Inferior parietal cortex (tissue), 1 donor: ENCODE measurements at regions not wholly inside any gene's neighbourhood (a gene's known extent, or its start where the extent isn't known, plus 50 kb on each side); places are given as distances from the start of the nearest gene placed in this dataset.
A peak's percentile ranks its signal among the peaks of the same experiment; 100 is the strongest.
"Not testable (repeated sequence)": the region's sequence is repeated elsewhere in the genome, so short reads cannot be mapped to it uniquely, and the experiment has no call there.

Source experiments
- DNase-seq: peaks from one replicate; pipeline ENCODE4 v3.0.0-alpha.2; 2016; ENCODE audit errors: extremely low spot score

DNA sequence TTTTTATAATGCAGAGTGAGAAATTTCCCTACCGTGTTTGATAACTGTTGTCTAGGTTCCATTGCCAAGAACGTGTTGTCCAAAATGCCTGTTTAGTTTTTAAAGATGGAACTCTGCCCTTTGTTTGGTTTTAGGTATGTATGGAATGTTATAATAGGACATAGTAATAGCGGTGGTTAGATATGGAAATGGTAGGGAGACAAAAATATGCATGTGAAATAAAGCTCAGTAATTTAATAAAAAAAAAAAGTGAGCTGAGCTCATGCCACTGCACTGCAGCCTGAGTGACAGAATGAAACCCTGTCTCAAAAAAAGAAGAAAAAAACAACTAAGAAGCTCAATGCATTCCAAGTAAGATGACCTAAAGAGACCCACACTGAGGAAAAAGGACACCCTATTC lies 72.9 kb downstream of the ZNF783 start:
- DNase-seq: no peak

DNA sequence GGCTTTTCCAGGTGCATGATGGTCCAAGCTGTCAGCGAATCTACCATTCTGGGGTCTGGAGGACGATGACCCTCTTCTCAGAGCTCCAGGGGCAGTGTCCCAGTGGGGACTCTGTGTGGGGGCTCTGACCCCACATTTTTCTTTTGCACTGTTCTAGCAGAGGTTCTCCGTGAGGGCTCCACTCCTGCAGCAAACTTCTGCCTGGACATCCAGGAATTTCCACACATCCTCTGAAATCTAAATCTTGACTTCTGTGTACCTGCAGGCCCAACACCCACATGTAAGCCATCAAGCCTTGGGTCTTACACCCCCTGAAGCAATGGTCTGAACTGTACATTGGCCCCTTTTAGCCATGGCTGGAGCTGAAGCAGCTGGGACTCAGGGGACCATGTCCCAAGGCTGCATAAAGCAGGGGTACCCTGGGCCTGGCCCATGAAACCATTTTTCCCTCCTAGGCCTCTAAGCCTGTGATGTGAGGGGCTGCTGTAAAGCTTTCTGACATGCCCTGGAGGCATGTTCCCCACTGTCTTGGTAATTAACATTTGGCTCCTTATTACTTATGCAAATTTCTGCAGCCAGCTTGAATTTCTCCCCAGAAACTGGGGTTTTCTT lies 86.9 kb downstream of the ZNF783 start:
- DNase-seq: no peak

DNA sequence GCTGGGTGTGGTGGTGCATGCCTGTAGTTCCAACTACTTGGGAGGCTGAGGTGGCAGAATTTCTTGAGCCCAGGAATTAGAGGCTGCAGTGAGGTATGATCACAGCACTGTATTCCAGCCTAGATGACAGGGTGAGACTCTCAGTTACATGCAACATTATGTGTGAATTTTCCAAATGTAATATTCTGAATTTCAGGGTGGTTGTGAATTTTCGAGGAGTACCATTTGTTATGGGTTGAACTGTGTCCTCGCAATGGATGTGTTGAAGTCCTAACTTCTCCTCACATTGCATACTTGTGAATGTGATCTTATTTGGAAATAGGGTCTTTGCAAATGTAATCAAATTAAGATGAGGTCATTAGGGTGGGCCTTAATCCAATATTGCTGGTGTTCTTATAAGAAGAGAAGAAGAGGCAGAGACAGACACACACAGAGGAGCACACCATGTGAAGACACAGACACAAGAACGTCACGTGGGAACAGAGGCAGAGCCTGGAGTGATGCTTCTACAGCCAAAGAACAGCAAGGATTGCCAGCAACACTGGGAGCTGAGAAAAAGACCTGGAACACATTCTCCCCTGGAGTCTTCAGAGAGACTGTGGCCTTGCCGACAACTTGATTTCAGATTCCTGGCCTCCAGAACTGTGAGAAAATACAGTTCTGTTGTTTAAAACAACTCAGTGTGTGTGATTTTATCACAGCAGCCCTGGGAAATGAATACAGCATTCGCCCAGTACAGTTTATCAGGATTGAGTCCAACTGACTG lies 91.9 kb downstream of the ZNF783 start:
- peak; percentile 18 for DNase-seq

DNA sequence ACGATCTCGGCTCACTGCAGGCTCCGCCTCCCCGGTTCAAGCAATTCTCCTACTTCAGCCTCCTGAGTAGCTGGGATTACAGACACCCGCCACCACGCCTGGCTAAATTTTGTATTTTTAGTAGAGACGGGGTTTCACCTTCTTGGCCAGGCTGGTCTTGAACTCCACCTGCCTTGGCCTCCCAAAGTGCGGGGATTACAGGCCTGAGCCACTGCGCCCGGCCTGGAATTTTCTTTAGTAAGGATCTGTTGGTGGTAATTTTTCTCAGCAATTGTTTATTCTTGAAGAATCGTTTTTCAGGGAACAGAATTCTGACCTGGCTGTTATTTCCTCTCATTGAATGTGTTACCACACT lies 93.0 kb downstream of the ZNF783 start:
- DNase-seq: not testable (repeated sequence)

DNA sequence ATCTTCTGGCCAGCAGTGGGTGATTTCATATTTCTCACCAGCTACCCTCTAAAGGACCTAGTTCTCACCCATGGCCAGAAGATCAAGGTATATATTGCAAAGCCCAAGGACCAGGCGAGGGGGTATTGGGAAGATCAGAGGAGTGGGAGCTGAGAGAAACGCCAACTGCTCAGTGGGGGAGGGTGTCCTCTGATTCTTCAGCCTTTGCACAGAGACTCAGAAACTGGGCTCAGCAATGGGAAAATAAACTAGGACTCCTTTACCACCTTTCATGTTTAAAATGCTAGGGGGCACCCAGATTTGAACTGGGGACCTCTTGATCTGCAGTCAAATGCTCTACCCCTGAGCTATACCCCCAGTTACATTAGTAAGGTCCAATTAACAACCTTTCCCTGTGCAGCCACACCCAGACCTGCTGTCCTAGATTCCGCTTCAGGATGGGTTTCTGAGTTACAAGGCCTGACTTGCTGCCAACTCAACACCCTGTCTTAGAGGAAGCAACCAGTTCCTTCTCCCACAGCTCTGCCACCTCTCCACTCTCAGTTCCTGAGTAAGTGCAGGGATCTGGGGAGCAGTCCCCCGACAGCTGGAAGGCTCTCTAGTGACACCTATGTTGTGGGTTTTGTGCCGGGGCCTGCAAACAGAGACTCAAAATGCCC lies 93.5 kb downstream of the ZNF783 start:
- DNase-seq: no peak

DNA sequence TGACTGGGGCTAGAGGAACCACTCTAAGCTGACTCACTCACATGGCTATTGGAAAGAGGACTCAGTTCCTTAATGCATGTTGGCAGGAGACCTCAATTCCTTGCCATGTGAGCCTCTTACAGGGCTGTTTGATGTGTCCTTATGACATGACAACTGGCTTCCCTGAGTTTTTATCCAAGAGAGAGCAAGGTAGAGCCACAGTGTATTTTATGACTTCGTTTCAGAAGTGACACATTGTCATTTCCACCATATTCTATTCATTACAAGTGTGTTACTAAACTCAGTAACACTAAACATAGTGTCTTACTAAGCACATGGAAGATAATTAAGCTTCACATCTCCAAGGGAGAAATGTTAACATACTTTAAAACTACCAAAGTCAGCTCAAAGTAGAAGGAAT lies 98.2 kb downstream of the ZNF777 start:
- DNase-seq: no peak

DNA sequence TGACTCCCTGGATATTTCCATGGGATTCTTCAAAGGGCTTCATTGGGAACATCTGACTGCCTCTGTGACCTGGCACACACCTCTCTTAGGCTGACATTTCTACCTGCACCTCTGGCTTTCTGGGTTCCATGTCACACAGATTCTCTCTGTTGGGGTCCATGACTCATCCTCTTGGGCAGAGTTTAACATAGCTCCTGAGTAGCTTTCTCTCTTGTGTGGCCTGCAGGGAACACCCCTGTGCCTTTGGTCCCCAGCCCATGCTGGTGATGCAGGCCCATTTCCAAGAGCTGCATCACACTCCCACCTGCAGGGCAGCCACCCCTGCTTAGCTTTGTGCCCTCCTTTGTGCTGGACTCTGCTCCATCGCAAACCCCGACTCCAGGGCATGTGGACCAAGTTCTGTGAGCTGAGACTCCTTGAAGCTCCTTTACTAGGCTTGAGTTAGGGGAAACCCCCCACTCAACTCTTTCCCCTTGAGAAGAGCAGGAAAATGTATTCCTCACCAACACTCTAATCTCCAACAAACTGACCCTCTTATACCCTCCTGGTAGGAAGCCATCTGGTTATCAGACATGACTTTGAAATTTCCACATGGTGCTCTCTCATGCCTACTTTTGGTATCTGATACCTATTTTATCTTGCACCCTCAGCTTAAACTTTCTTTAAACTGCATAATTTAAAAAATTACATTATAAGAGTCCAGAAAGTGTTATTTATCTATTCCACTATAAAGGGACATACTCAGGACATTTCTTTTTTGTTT lies 93.3 kb downstream of the ZNF777 start:
- no peak for DNase-seq

DNA sequence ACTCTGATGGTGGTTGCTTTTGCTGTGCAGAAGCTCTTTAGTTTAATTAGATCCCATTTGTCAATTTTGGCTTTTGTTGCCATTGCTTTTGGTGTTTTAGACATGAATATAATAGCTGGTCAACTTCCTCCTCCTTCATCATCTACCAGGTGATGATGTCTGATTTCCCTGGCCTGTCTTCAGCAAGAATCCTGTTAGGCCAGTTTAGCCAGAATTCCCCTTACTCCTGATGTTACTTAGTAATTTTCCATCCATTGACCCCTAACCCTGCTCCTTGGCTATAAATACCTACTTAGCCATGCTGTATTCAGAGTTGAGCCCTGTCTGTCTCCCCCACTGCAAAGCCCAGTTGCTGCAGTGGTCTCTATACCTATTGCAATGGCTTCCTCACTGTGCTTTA lies 91.4 kb downstream of the ZNF777 start:
- DNase-seq: no peak

DNA sequence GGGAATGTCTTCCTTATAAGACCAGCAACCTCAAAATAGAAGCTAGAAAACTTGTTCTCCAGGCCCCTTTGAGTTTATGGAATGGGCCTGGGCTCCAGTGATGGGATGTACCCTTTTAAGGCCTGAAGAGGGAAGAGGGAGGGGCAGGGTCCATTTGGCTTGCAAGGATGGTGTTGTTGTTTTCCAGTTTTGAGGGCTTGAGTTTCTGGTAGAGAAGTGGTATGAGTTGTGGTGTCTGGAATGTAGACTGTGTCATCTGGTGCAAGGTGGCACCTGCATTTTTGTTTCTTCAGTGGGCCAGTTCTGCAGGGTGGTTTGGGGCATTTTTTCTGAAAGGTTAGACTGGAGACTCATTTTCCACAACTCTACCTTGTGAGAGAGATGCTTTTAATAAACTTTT lies 90.1 kb downstream of the ZNF777 start:
- no peak for DNase-seq

DNA sequence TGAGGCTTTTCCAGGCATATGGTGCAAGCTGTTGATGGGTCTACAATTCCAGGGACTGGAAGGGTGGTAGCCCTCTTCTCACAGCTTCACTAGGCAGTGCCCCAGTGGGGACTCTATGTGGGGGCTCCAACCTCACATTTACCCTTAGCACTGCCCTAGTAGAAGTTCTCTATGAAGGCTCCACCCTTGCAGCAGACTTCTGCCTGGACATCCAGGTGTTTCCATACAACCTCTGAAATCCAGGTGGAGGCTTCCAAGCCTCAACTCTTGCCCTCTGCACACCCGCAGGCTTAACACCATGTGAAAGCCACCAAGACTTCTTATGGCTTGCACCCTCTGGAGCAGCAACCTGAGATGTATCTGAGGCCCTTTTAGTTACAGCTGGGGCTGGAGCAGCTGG lies 87.8 kb downstream of the ZNF777 start:
- DNase-seq: no peak

DNA sequence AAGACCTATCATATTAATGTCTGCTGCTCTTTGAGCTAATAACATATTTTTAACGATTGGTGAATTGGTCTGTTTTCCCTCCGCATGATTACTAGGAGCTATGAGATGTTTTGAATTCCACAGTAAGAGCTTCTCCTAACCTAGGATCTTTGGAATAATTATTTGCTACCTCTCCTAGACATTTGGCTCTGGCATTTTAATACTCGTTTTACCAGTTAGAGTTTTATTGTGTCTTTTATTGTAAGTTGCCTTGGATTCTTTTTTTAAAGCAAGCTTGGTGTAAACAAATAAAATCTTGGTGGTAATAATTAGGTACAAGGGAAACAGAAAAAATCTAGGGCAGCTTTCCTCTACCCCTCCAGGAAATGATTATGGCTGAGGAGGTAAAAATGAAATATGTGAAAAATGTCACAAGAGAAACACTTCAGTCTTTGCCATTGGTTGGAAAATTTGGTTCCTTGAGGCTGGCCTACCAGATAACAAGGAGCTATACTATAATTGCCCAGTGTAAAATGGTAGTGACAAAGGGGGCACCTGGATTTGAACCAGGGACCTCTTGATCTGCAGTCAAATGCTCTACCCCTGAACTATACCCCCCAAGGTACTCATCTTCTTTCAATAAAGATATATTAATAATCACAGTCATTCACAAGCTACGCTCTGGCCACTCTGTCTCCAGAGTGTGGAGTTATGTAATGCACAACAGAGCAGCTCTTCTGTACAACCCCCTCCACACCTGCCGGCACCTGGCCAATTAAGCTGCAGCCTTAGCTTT lies 85.4 kb downstream of the ZNF777 start:
- no peak for DNase-seq

DNA sequence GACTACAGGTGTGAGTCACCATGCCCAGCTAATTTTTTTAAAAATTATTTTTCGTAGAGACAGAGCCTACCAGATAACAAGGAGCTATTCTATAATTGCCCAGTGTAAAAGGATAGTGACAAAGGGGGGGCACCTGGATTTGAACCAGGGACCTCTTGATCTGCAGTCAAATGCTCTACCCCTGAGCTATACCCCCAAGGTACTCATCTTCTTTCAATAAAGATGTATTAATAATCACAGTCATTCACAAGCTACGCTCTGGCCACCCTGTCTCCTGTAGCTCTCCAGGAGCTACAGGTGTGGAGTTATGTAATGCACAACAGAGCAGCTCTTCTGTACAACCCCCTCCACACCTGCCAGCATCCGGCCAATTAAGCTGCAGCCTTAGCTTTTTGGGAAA lies 83.5 kb downstream of the ZNF777 start:
- no peak for DNase-seq

DNA sequence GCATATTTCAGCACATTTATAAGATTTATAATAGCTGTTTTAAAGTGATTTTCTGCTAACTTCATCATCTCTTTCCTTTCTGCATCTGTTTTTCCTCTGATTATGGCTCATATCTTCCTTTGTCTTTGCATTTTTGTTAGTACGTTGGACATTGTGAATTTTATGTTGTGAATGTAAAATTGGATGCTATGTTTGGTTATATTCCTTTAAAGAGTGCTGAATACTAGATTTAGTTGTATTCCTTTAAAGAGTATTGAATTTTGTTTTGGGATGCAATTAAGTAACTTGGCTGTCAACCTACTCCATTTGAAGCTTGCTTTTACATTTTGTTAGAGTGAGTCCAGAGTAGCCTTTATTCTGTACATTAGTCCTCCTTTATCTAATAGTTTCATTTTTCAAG lies 81.2 kb downstream of the ZNF777 start:
- DNase-seq: no peak

DNA sequence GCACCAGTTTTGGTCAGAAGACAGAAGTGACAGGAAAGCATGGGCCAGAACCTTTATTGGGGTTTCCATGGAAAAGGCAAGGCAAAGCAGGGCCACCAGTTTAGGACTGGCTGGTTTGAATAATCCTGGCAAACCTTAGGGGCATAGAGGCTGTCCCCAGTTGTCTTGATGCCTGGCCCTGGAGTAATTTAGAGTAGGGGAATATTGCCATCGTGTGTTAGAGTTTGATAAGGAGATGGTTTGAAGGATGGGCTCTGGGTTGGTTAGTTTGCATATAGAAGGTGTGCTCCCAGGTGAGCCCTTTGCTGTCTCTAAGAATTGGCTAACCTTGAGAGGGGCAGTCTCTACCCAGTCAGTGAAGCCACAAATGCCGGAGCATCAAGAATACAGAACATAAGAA lies 79.6 kb downstream of the ZNF777 start:
- DNase-seq: no peak
